Daoy (cell line): ENCODE measurements at regions not wholly inside any gene's neighbourhood (a gene's known extent, or its start where the extent isn't known, plus 50 kb on each side); places are given as distances from the start of the nearest gene placed in this dataset.
"Not testable (repeated sequence)": the region's sequence is repeated elsewhere in the genome, so short reads cannot be mapped to it uniquely, and the experiment has no call there.

ENCODE experiments used
- DNase-seq: peaks from one replicate; pipeline ENCODE4 v3.0.0-alpha.2; 2015; ENCODE audit warnings: low read depth

GRCh38 chr3:94596887-94597566, 534.2 kb downstream of the NSUN3 start:
- no peak for DNase-seq

GRCh38 chr3:94607778-94608177, 544.9 kb downstream of the NSUN3 start:
- no peak for DNase-seq

GRCh38 chr3:94609908-94610307, 547.0 kb downstream of the NSUN3 start:
- DNase-seq, result no peak

- no peak for DNase-seq
These were observed 548.7 kb downstream of the NSUN3 start for GRCh38 chr3:94611596-94611995.

GRCh38 chr3:94612631-94613030, 549.8 kb downstream of the NSUN3 start:
- no peak for DNase-seq

GRCh38 chr3:94614192-94614591, 551.3 kb downstream of the NSUN3 start:
- no peak for DNase-seq

GRCh38 chr3:94615275-94616065, 552.6 kb downstream of the NSUN3 start:
- no peak for DNase-seq

- no peak for DNase-seq
These were observed 554.0 kb downstream of the NSUN3 start for GRCh38 chr3:94616833-94617232.

GRCh38 chr3:94617312-94617711, 554.5 kb downstream of the NSUN3 start:
- no peak for DNase-seq

GRCh38 chr3:94619643-94620042, 556.8 kb downstream of the NSUN3 start:
- no peak for DNase-seq

- no peak for DNase-seq
These were observed 563.7 kb downstream of the NSUN3 start for GRCh38 chr3:94626573-94626972.

GRCh38 chr3:94627689-94628088, 564.8 kb downstream of the NSUN3 start:
- no peak for DNase-seq

GRCh38 chr3:94643400-94643799, 580.5 kb downstream of the NSUN3 start:
- no peak for DNase-seq

- DNase-seq, result no peak
These were observed 582.9 kb downstream of the NSUN3 start for GRCh38 chr3:94645790-94646189.

GRCh38 chr3:94647131-94647530, 584.3 kb downstream of the NSUN3 start:
- DNase-seq, result no peak

- DNase-seq, result not testable (repeated sequence)
These were observed 585.7 kb downstream of the NSUN3 start for GRCh38 chr3:94648270-94649180.

GRCh38 chr3:94654096-94654495, 591.2 kb downstream of the NSUN3 start:
- DNase-seq, result no peak

- no peak for DNase-seq
These were observed 603.1 kb downstream of the NSUN3 start for GRCh38 chr3:94665922-94666321.

- no peak for DNase-seq
These were observed 608.2 kb downstream of the NSUN3 start for GRCh38 chr3:94671078-94671477.

- DNase-seq, result no peak
These were observed 611.0 kb downstream of the NSUN3 start for GRCh38 chr3:94673876-94674275.

- no peak for DNase-seq
These were observed 623.3 kb downstream of the NSUN3 start for GRCh38 chr3:94686208-94686607.

- no peak for DNase-seq
These were observed 631.3 kb downstream of the NSUN3 start for GRCh38 chr3:94693997-94694640.
